AG09309 (cell line): ENCODE measurements at regions not wholly inside any gene's neighbourhood (a gene's known extent, or its start where the extent isn't known, plus 50 kb on each side); places are given as distances from the start of the nearest gene placed in this dataset.
"Not testable (repeated sequence)": the region's sequence is repeated elsewhere in the genome, so short reads cannot be mapped to it uniquely, and the experiment has no call there.

Experiments
- DNase-seq: peaks from one replicate; pipeline ENCODE4 v3.0.0-alpha.2; 2010; ENCODE audit warnings: low read depth
- H3K4me3 ChIP-seq: 2 replicates; pipeline ENCODE4 v1.5.1; 2011; ENCODE audit warnings: mild to moderate bottlenecking, low read depth, low read length, moderate library complexity; ENCODE audit not compliant: control insufficient read depth
- CTCF ChIP-seq: IDR thresholded peaks from 2 replicates; pipeline ENCODE4 v1.5.1; 2011; ENCODE audit warnings: mild to moderate bottlenecking, low read depth, low read length, inconsistent platforms; ENCODE audit not compliant: insufficient read depth, control insufficient read depth; ENCODE audit errors: missing control alignments

GRCh38 chr22:22375576-22376351, 131.2 kb downstream of the VPREB1 start:
- no peak overlapping the region for H3K4me3 ChIP-seq
- TF ChIP-seq CTCF, result no peak
- DNase-seq, result no peak

DNA sequence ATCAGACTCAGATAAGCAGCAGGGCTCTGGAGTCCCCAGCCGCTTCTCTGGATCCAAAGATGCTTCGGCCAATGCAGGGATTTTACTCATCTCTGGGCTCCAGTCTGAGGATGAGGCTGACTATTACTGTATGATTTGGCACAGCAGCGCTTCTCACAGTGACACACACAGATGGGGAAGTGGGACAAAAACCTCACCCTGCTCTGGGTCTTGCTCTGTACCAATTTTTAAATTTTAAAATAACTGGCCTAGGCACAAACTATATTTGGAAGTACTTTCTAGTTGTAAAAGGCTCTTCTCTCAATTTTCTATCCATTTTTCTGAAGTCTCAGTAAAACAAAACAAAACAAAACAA, 131.7 kb downstream of the VPREB1 start:
- H3K4me3 ChIP-seq, result no peak overlapping the region
- DNase-seq, result no peak
- no peak for TF ChIP-seq CTCF

DNA sequence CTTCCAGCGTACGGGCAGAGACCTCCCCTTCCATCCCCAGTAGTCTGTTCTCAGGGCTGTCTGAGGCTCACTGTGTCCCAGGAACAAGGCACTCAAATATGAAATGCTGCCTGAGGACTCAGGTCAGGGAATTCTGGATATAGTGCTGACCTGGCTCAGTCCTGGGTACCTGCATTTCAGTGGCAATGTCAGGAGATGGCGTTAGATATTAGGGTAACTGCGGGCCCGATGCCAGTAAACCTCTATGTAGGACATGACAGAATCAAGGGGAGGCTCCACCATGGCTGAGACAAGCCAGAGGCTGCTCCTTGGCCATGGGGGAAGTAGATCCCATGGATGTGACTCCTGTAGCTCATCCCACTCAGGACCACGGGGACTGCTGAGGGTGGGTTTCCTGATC, 131.7 kb downstream of the ZNF280B start:
- H3K4me3 ChIP-seq, DNase-seq: not testable (repeated sequence)

DNA sequence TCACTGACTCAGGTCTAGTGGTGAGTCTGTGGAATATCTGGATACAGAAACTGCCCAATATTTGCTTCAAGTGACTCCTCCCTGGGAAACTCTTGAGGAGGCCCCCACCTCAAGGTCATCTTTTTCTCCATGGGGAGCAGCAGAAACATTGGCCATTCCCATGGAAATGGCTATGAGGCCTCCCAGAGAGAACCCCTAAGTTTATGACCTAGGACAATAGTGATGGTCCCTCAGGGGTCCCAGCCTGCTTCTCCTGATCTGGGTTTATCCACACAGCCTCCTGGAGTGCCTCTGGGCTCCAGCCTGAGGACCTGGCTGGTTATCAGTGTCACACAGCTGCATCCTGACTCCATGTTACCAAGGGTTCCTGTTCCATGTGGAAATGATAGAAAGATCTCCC, 131.2 kb downstream of the ZNF280B start:
- H3K4me3 ChIP-seq, result no peak overlapping the region
- no peak for DNase-seq
- no peak for TF ChIP-seq CTCF

GRCh38 chr22:22378446-22379415, 129.8 kb downstream of the ZNF280B start:
- no peak for TF ChIP-seq CTCF
- H3K4me3 ChIP-seq, result no peak overlapping the region
- no peak for DNase-seq

DNA sequence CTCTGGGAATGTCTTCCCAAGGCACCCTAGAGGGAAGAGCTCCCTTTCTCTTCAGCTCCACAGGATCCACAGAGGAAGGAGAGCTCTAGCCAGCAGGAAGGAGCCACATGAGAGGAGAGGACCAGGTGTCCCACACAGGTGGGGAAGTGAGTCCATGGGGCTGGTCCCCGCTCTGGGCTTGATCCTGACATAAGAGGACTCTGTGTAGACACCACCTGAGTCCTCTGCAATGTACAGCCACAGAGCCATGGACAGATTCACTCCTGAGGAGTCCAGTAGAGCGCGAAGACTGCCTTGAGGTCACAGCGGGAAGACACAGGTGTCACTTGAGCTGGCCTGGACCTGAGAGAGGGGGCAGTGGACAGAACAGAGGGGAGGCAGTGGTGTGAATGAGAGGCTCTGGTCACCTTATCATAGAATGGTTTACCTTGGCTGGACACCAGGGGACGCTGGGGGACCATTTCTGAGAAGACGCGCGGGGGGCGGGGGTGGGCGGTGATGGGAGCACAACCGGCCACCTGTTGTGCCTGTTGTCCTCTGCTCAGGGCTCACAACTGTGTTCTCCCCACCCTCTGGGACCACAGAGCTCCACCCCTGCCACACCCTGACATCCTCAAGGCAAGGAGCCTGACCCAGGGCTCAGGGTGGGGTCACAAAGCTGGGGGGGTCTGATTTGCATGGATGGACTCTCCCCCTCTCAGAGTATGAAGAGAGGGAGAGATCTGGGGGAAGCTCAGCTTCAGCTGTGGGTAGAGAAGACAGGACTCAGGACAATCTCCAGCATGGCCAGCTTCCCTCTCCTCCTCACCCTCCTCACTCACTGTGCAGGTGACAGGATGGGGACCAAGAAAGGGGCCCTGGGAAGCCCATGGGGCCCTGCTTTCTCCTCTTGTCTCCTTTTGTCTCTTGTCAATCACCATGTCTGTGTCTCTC, 128.2 kb downstream of the ZNF280B start:
- no peak for TF ChIP-seq CTCF
- no peak overlapping the region for H3K4me3 ChIP-seq
- DNase-seq, result no peak

DNA sequence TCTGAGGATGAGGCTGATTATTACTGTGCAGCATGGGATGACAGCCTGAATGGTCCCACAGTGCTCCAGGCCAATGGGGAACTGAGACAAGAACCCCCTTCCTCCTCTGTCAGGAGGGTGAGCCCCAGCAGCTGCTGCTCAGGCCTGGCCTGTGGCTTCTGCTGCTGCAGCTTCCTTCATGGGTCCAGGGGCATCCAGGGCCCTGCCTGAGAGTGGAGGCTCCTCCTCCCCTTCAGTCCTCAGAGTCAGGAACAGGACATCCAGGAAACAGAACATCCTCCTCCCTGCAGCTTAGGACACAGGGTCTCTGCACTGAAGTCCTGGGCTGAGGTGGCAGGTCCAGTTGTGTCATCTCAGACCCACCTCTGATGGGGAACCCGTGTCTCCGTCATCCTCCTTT, 127.2 kb downstream of the ZNF280B start:
- not testable (repeated sequence) for H3K4me3 ChIP-seq, DNase-seq
